Natural killer cell (primary cell): ENCODE measurements at regions not wholly inside any gene's neighbourhood (a gene's known extent, or its start where the extent isn't known, plus 50 kb on each side); places are given as distances from the start of the nearest gene placed in this dataset.

Source experiments
- ATAC-seq, 3 donors: fragments of 150-1000 bp in 2 of 3; fragments of 200-7000 bp in 1 of 3; cut with Tn5 transposase; 1 replicate in 1 of 3; 2 replicates in 2 of 3; pipeline ENCODE4 v1.10.0; 2021; ENCODE audit warnings: mild to moderate bottlenecking in 2 of 3, moderate library complexity in 2 of 3
- DNase-seq, 2 donors: peaks; one replicate each; pipeline versions ENCODE4 v3.0.0 to v3.0.0-alpha.2; 2013 to 2021; ENCODE audit warnings: mixed read lengths in 1 of 2
- H3K27ac ChIP-seq: one replicate; pipeline ENCODE4 v1.5.1; 2013; ENCODE audit warnings: mild to moderate bottlenecking, low read length
- H3K27me3 ChIP-seq: one replicate; pipeline ENCODE4 v1.6.1; 2013; ENCODE audit warnings: low read length; ENCODE audit not compliant: control insufficient read depth, insufficient read depth
- H3K36me3 ChIP-seq: one replicate; pipeline ENCODE4 v1.6.1; 2013; ENCODE audit warnings: low read length; ENCODE audit not compliant: control insufficient read depth, insufficient read depth
- H3K4me1 ChIP-seq: one replicate; pipeline ENCODE4 v1.6.1; 2013; ENCODE audit warnings: low read length; ENCODE audit not compliant: control insufficient read depth, insufficient read depth
- H3K4me3 ChIP-seq: one replicate; pipeline ENCODE4 v1.5.1; 2013; ENCODE audit warnings: low read length
- H3K9me3 ChIP-seq: one replicate; pipeline ENCODE4 v1.6.1; 2013; ENCODE audit warnings: low read length; ENCODE audit not compliant: control insufficient read depth, insufficient read depth
- H3K27ac Mint-ChIP-seq, 2 donors: one replicate each; pipeline ENCODE4 v1.8.0; 2022; ENCODE audit warnings: mild to moderate bottlenecking in 2 of 2, mixed read lengths in 2 of 2, moderate library complexity in 1 of 2
- H3K27me3 Mint-ChIP-seq, 2 donors: one replicate each; pipeline ENCODE4 v1.8.0; 2022; ENCODE audit warnings: low read depth in 2 of 2, mixed read lengths in 2 of 2
- H3K36me3 Mint-ChIP-seq: one replicate; pipeline ENCODE4 v1.8.0; 2022; ENCODE audit warnings: mixed read lengths
- H3K4me1 Mint-ChIP-seq, 2 donors: one replicate each; pipeline ENCODE4 v1.8.0; 2022; ENCODE audit warnings: mixed read lengths in 2 of 2
- H3K4me3 Mint-ChIP-seq: one replicate; pipeline ENCODE4 v1.8.0; 2022; ENCODE audit warnings: mild to moderate bottlenecking, moderate library complexity, mixed read lengths
- H3K9me3 Mint-ChIP-seq, 2 donors: one replicate each; pipeline ENCODE4 v1.8.0; 2022; ENCODE audit warnings: mixed read lengths in 2 of 2
- WGBS: methylation state at CpG from one replicate; pipeline ENCODE4 v1.1.7; 2013; ENCODE audit warnings: missing lambda C conversion rate; ENCODE audit not compliant: insufficient coverage; 5-methylcytosine and 5-hydroxymethylcytosine counted together
- intact Hi-C: fragments of 100-400 bp; cut with micrococcal nuclease; formaldehyde crosslinking; loops from one replicate; pipeline ENCODE4 v1.14.2; 2022
- TF ChIP-seq, protein P1 (sequence below): fragments of 200-600 bp; IDR thresholded peaks from one replicate; pipeline ENCODE4 v1.8.0; 2022; ENCODE audit warnings: antibody characterized with exemption

- Mint-ChIP-seq H3K4me3 (no peak overlapping the region), H3K4me1 (no peaks in the 10 kb centered on the region), H3K36me3 (no peaks in the 10 kb centered on the region), H3K9me3 (peaks cover 0 to 6% of the 10 kb centered on the region in 2 donors), H3K27me3 (no peaks in the 10 kb centered on the region), H3K27ac (no peak overlapping the region)
- TF ChIP-seq, protein P1, sequence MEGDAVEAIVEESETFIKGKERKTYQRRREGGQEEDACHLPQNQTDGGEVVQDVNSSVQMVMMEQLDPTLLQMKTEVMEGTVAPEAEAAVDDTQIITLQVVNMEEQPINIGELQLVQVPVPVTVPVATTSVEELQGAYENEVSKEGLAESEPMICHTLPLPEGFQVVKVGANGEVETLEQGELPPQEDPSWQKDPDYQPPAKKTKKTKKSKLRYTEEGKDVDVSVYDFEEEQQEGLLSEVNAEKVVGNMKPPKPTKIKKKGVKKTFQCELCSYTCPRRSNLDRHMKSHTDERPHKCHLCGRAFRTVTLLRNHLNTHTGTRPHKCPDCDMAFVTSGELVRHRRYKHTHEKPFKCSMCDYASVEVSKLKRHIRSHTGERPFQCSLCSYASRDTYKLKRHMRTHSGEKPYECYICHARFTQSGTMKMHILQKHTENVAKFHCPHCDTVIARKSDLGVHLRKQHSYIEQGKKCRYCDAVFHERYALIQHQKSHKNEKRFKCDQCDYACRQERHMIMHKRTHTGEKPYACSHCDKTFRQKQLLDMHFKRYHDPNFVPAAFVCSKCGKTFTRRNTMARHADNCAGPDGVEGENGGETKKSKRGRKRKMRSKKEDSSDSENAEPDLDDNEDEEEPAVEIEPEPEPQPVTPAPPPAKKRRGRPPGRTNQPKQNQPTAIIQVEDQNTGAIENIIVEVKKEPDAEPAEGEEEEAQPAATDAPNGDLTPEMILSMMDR = no peak
- 93% methylated on average over 6 of the region's 6 CpGs for WGBS
- H3K9me3 ChIP-seq = no peaks in the 10 kb centered on the region
- H3K4me1 ChIP-seq = no peaks in the 10 kb centered on the region
- intact Hi-C loops = no loop called here
- H3K27me3 ChIP-seq = no peaks in the 10 kb centered on the region
- H3K27ac ChIP-seq = no peak overlapping the region
- H3K36me3 ChIP-seq = no peaks in the 10 kb centered on the region
- no peak for DNase-seq
- H3K4me3 ChIP-seq = no peak overlapping the region
- no peak for ATAC-seq
These were observed 111.1 kb downstream of the CYP26B1 start for GRCh38 chr2:72036595-72036994.

DNA sequence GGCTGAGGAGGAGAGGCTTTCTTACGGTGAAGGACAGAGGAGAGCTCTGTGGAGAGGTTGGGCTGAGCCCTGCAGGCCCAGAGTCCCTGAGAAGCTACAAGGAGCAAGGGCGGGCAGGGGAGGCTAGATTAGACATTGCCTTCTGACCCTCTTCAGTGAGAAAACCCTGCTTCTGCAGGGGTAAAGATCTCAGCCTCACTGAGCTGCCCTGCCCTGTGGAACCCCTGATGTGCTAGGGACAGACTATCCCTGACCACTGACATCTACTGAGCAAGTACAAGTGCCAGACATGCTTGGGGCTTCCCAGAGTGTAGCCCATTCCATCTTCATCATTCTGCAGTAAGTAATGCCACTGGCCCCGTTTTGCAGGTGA, 111.5 kb downstream of the CYP26B1 start:
- Histone ChIP-seq H3K4me3 (no peak overlapping the region), H3K9me3 (no peaks in the 10 kb centered on the region), H3K27me3 (no peaks in the 10 kb centered on the region), H3K4me1 (no peaks in the 10 kb centered on the region), H3K27ac (no peak overlapping the region), H3K36me3 (no peaks in the 10 kb centered on the region)
- no peak for ATAC-seq
- H3K36me3 Mint-ChIP-seq = no peaks in the 10 kb centered on the region
- intact Hi-C loops = no loop called here
- TF ChIP-seq, protein P1 = no peak
- H3K27me3 Mint-ChIP-seq = no peaks in the 10 kb centered on the region
- 88% methylated on average over 3 of the region's 3 CpGs for WGBS
- H3K4me3 Mint-ChIP-seq = no peak overlapping the region
- no peak overlapping the region for H3K27ac Mint-ChIP-seq
- no peaks in the 10 kb centered on the region for H3K4me1 Mint-ChIP-seq
- H3K9me3 Mint-ChIP-seq = peaks cover 0 to 3% of the 10 kb centered on the region in 2 donors
- DNase-seq = no peak

DNA sequence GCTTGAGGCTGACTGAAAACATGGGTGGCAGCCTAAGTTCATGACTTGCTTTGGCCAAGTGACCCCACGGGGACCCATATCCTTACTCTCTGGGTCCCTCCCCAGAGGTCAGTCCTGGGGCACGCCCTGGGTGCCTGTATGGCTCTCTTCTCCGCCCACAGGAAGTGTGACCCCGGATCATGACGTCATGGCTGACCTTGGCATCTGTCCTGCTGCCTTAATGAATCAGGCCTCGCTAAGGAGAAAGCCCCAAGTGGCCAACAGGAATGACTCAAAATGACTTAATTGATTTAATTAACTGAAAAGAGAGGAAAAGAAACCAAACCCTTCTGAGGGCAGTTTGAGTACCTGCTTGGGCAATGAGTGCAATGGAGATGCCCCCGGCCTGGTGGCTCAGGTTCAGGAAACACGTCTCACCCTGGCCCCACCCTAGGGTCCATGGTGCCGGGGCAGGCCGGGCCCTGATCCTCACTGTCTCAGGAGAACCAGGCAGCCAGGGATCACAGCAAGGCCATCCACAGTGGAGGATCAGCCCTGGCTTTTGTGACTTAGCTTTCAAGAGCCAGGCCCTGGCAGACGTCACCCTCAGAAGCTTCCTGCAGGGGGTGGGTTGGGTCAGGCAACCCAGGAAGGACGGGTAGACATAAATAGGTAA, 112.0 kb downstream of the CYP26B1 start:
- ATAC-seq (no peak), DNase-seq (no peak)
- no peak overlapping the region for H3K27ac ChIP-seq
- H3K4me1 ChIP-seq = no peaks in the 10 kb centered on the region
- peaks cover 0 to under 1% of the 10 kb centered on the region in 2 donors for H3K9me3 Mint-ChIP-seq
- no peak overlapping the region for H3K4me3 ChIP-seq
- H3K4me3 Mint-ChIP-seq = no peak overlapping the region
- no peaks in the 10 kb centered on the region for H3K27me3 Mint-ChIP-seq
- H3K4me1 Mint-ChIP-seq = no peaks in the 10 kb centered on the region
- TF ChIP-seq, protein P1 = no peak
- intact Hi-C loops = no loop called here
- H3K27me3 ChIP-seq = no peaks in the 10 kb centered on the region
- WGBS = 83% methylated on average over 12 of the region's 12 CpGs
- no peaks in the 10 kb centered on the region for H3K36me3 Mint-ChIP-seq
- H3K9me3 ChIP-seq = no peaks in the 10 kb centered on the region
- no peaks in the 10 kb centered on the region for H3K36me3 ChIP-seq
- no peak overlapping the region for H3K27ac Mint-ChIP-seq
